HepG2 (cell line): ENCODE measurements at regions not wholly inside any gene's neighbourhood (a gene's known extent, or its start where the extent isn't known, plus 50 kb on each side); places are given as distances from the start of the nearest gene placed in this dataset.

Experiments
- ATAC-seq: fragments of 200-7000 bp; cut with Tn5 transposase; 3 replicates; pipeline ENCODE4 v1.9.1; 2020; ENCODE audit warnings: mild to moderate bottlenecking, moderate library complexity
- BruUV-seq: library from RNA; stranded (reverse); fragments of 400-500 nt; replicated peaks from 2 replicates; lab custom pipeline; 2021; lab: Mats Ljungman, UMichigan
- CTCF ChIA-PET: fragments of 300-600 bp; formaldehyde crosslinking; extraction: SDS; loops from one replicate; lab custom pipeline; 2021; ENCODE audit warnings: low total read pairs, inconsistent platforms, low intra/inter-chr PET ratio; lab: Yijun Ruan, JAX
- POLR2A ChIA-PET: fragments of 350-600 bp; sonication (Branson Sonifier 250); formaldehyde crosslinking; loops from one replicate; lab custom pipeline; 2020; ENCODE audit warnings: antibody characterized with exemption, inconsistent platforms; lab: Yijun Ruan, JAX
- DNase-seq: peaks from one replicate; pipeline ENCODE4 v3.0.0-alpha.2; 2015; ENCODE audit warnings: low spot score
- FAIRE-seq: peaks from 3 replicates; lab custom pipeline; 2011; peaks lifted over from hg19 to GRCh38; lab: Jason Lieb, UNC
- H2AFZ ChIP-seq: one replicate; pipeline ENCODE4 v1.6.1; 2011; ENCODE audit warnings: low read length, inconsistent platforms
- H3K27ac ChIP-seq: fragments of 300-600 bp; 3 replicates; pipeline ENCODE4 v1.8.0; 2011; ENCODE audit warnings: mixed run types, mild to moderate bottlenecking, mixed read lengths, low read length, inconsistent platforms; ENCODE audit not compliant: insufficient read depth; ENCODE audit errors: extremely low read length
- H3K27me3 ChIP-seq, 2 experiments: fragments of 200-600 bp in 1 of 2; 2 replicates in 1 of 2; 3 replicates in 1 of 2; pipeline versions ENCODE4 v1.6.0 to v1.8.0; 2011; ENCODE audit warnings: low read length in 2 of 2, mild to moderate bottlenecking in 2 of 2, moderate library complexity in 2 of 2, inconsistent platforms in 1 of 2; ENCODE audit not compliant: insufficient read depth in 2 of 2, control insufficient read depth in 1 of 2
- H3K36me3 ChIP-seq, 2 experiments: fragments of 200-600 bp in 1 of 2; replicated peaks in 1 of 2; 2 replicates in 1 of 2; 3 replicates in 1 of 2; pipeline versions ENCODE4 v1.5.1 to v1.8.0; 2011; ENCODE audit warnings: low read length in 2 of 2, inconsistent platforms in 1 of 2; ENCODE audit not compliant: insufficient read depth in 2 of 2, control insufficient read depth in 1 of 2
- H3K4me1 ChIP-seq: 2 replicates; pipeline ENCODE4 v1.5.1; 2012; ENCODE audit warnings: low read length, inconsistent platforms; ENCODE audit not compliant: insufficient read depth
- H3K4me2 ChIP-seq: 2 replicates; pipeline ENCODE4 v1.6.0; 2011; ENCODE audit warnings: low read depth, low read length, inconsistent platforms
- H3K4me3 ChIP-seq, 3 experiments: fragments of 200-600 bp in 1 of 3; sonication (generic), shearing (Covaris generic) in 1 of 3; replicated peaks in 1 of 3; 2 replicates each; pipeline ENCODE4 v1.5.1; 2011 to 2016; ENCODE audit warnings: low read length in 3 of 3, inconsistent platforms in 2 of 3, low read depth in 2 of 3, mild to moderate bottlenecking in 2 of 3, control low read depth in 1 of 3, mixed read lengths in 1 of 3; ENCODE audit not compliant: insufficient read depth in 1 of 3
- H3K79me2 ChIP-seq: one replicate; pipeline ENCODE4 v1.6.1; 2011; ENCODE audit warnings: low read length, inconsistent platforms; ENCODE audit not compliant: insufficient read depth
- H3K9ac ChIP-seq: 2 replicates; pipeline ENCODE4 v1.6.0; 2011; ENCODE audit warnings: mild to moderate bottlenecking, low read depth, low read length, inconsistent platforms; ENCODE audit not compliant: insufficient read depth
- H3K9me3 ChIP-seq: 2 replicates; pipeline ENCODE4 v1.5.1; 2012; ENCODE audit warnings: mild to moderate bottlenecking, low read length
- H4K20me1 ChIP-seq: 2 replicates; pipeline ENCODE4 v1.6.0; 2011; ENCODE audit warnings: inconsistent platforms, mild to moderate bottlenecking, low read length, moderate library complexity; ENCODE audit not compliant: insufficient read depth
- ARID3A ChIP-seq: IDR thresholded peaks from 2 replicates; pipeline ENCODE4 v1.6.1; 2012; ENCODE audit warnings: low read depth, low read length, improper control_type of control experiment
- ATF5 ChIP-seq: sonication (generic); formaldehyde crosslinking; IDR thresholded peaks from 2 replicates; pipeline ENCODE4 v1.4.0; 2020; ENCODE audit warnings: mild to moderate bottlenecking, low read depth, missing genetic modification reagents
- FOXO4 ChIP-seq: sonication (generic); formaldehyde crosslinking; conservative IDR thresholded peaks from 2 replicates; pipeline ENCODE4 v1.8.1; 2023; ENCODE audit warnings: missing genetic modification reagents
- GATAD2A ChIP-seq: IDR thresholded peaks from 2 replicates; pipeline ENCODE4 v1.6.1; 2016
- GFI1 ChIP-seq: sonication (generic); formaldehyde crosslinking; IDR thresholded peaks from 2 replicates; pipeline ENCODE4 v1.5.0; 2020; ENCODE audit warnings: missing genetic modification reagents, mild to moderate bottlenecking, borderline replicate concordance
- HNF4G ChIP-seq, 2 experiments: sonication (generic) in 1 of 2; formaldehyde crosslinking in 1 of 2; IDR thresholded peaks; 2 replicates each; pipeline versions ENCODE4 v1.4.0 to v1.6.1; 2011 to 2020; ENCODE audit warnings: borderline replicate concordance in 2 of 2, low read depth in 2 of 2, mild to moderate bottlenecking in 2 of 2, low read length in 1 of 2, missing genetic modification reagents in 1 of 2, moderate library complexity in 1 of 2
- JUND ChIP-seq: sonication (generic); formaldehyde crosslinking; IDR thresholded peaks from 2 replicates; pipeline ENCODE4 v1.8.0; 2022; ENCODE audit warnings: mild to moderate bottlenecking, missing genetic modification reagents
- MXD3 ChIP-seq: IDR thresholded peaks from 2 replicates; pipeline ENCODE4 v1.6.1; 2016; ENCODE audit warnings: mild to moderate bottlenecking, missing biosample characterization, missing genetic modification reagents
- NAIF1 ChIP-seq: sonication (generic); formaldehyde crosslinking; IDR thresholded peaks from 2 replicates; pipeline ENCODE4 v1.5.0; 2020; ENCODE audit warnings: mild to moderate bottlenecking, missing genetic modification reagents, borderline replicate concordance
- NCOA2 ChIP-seq: sonication (generic); formaldehyde crosslinking; IDR thresholded peaks from 2 replicates; pipeline ENCODE4 v1.8.0; 2022; ENCODE audit warnings: inconsistent platforms
- NR3C1 ChIP-seq: sonication (generic); formaldehyde crosslinking; IDR thresholded peaks from 2 replicates; pipeline ENCODE4 v1.4.0; 2020; ENCODE audit warnings: missing genetic modification reagents
- TSC22D2 ChIP-seq: sonication (generic); formaldehyde crosslinking; IDR thresholded peaks from 2 replicates; pipeline ENCODE4 v1.5.1; 2020; ENCODE audit warnings: missing genetic modification reagents, mild to moderate bottlenecking, borderline replicate concordance
- YEATS4 ChIP-seq: sonication (generic); formaldehyde crosslinking; IDR thresholded peaks from 2 replicates; pipeline ENCODE4 v1.4.0; 2020; ENCODE audit warnings: missing genetic modification reagents, borderline replicate concordance
- ZFP36L2 ChIP-seq: sonication (generic); formaldehyde crosslinking; IDR thresholded peaks from 2 replicates; pipeline ENCODE4 v1.4.0; 2020; ENCODE audit warnings: missing genetic modification reagents
- ZNF543 ChIP-seq: sonication (generic); formaldehyde crosslinking; IDR thresholded peaks from 2 replicates; pipeline ENCODE4 v1.4.0; 2020; ENCODE audit warnings: mild to moderate bottlenecking, missing genetic modification reagents
- ZNF704 ChIP-seq: sonication (generic); formaldehyde crosslinking; IDR thresholded peaks from 2 replicates; pipeline ENCODE4 v1.8.1; 2023; ENCODE audit warnings: mild to moderate bottlenecking, inconsistent platforms, moderate library complexity, missing genetic modification reagents, borderline replicate concordance
- ZNF747 ChIP-seq: sonication (generic); formaldehyde crosslinking; IDR thresholded peaks from 2 replicates; pipeline ENCODE4 v1.8.1; 2023; ENCODE audit warnings: missing genetic modification reagents, mild to moderate bottlenecking, borderline replicate concordance
- ZNF891 ChIP-seq: sonication (generic); formaldehyde crosslinking; IDR thresholded peaks from 2 replicates; pipeline ENCODE4 v1.5.0; 2020; ENCODE audit warnings: mild to moderate bottlenecking, missing genetic modification reagents
- WGBS: methylation state at CpG from one replicate; pipeline ENCODE4 v1.1.6; 2017; ENCODE audit warnings: low lambda C conversion rate; 5-methylcytosine and 5-hydroxymethylcytosine counted together
- in situ Hi-C: cut with HindIII; loops from 2 replicates; pipeline ENCODE4 v1.10.0; 2017; ENCODE audit warnings: low pct_unique_long_range_greater_than_20kb; ENCODE audit not compliant: extremely low pct_ligation_motif_present
- intact Hi-C: fragments of 100-400 bp; cut with micrococcal nuclease; formaldehyde crosslinking; loops from one replicate; pipeline ENCODE4 v1.10.0; 2022; ENCODE audit not compliant: unreplicated experiment

GRCh38 chr18:24831081-24831480 is 370.6 kb downstream of the HRH4 start (continued):
- TF ChIP-seq ZNF704 (CRISPR knock-in tag), result no peak
- TF ChIP-seq NCOA2 (CRISPR knock-in tag), result no peak
- TF ChIP-seq JUND (CRISPR knock-in tag), result no peak
- no peak for TF ChIP-seq NAIF1
- TF ChIP-seq ZFP36L2 (CRISPR knock-in tag), result no peak
- no peak for TF ChIP-seq MXD3 (CRISPR knock-in tag)
- no peak for TF ChIP-seq ZNF543
- TF ChIP-seq TSC22D2 (CRISPR knock-in tag), result no peak
- no peak for TF ChIP-seq YEATS4 (CRISPR knock-in tag)
- no peak for TF ChIP-seq FOXO4 (CRISPR knock-in tag)
- TF ChIP-seq, all 625 proteins: peak for 0

GRCh38 chr18:24831871-24832665 is 371.6 kb downstream of the HRH4 start:
- H3K36me3 ChIP-seq, result no peaks in the 10 kb centered on the region
- no peaks in the 10 kb centered on the region for H3K9me3 ChIP-seq
- H3K9ac ChIP-seq, result no peak overlapping the region
- WGBS, result 6% methylated on average over 11 of the region's 11 CpGs
- ATAC-seq, result no peak
- POLR2A ChIA-PET, result no interaction called here
- no TSS peak for BruUV-seq
- no peaks in the 10 kb centered on the region for H3K4me1 ChIP-seq
- intact Hi-C loops, result no loop called here
- CTCF ChIA-PET, result no interaction called here
- DNase-seq, result no peak
- no peak overlapping the region for H3K27ac ChIP-seq
- H4K20me1 ChIP-seq, result no peaks in the 10 kb centered on the region
- H2AFZ ChIP-seq, result no peak overlapping the region
- H3K4me2 ChIP-seq, result no peak overlapping the region
- in situ Hi-C loops, result no loop called here
- FAIRE-seq, result no peak
- no peak overlapping the region for H3K4me3 ChIP-seq
- H3K27me3 ChIP-seq, result peaks cover 0 to 1% of the 10 kb centered on the region in 2 experiments; a peak in 1 of 5 replicates
- no peaks in the 10 kb centered on the region for H3K79me2 ChIP-seq
- TF ChIP-seq GFI1 (CRISPR knock-in tag) (no peak), GATAD2A (CRISPR knock-in tag) (no peak), ZNF891 (CRISPR knock-in tag) (no peak), ARID3A (no peak), HNF4G (IDR thresholded peaks at IDR 0.05; ENCODE audit: borderline replicate concordance, low read depth, low read length) (no peak), HNF4G (CRISPR knock-in tag; IDR thresholded peaks at IDR 0.05; ENCODE audit: borderline replicate concordance, low read depth) (no peak), ATF5 (CRISPR knock-in tag) (no peak), YEATS4 (CRISPR knock-in tag) (no peak), NR3C1 (no peak), ZNF747 (no peak)
